IPS-18c (cell line): ENCODE measurements at regions not wholly inside any gene's neighbourhood (a gene's known extent, or its start where the extent isn't known, plus 50 kb on each side); places are given as distances from the start of the nearest gene placed in this dataset.
"Not testable (repeated sequence)": the region's sequence is repeated elsewhere in the genome, so short reads cannot be mapped to it uniquely, and the experiment has no call there.

Experiments used
- H3K4me3 ChIP-seq: 2 replicates; pipeline ENCODE4 v1.7.0; 2013; ENCODE audit warnings: low read depth, mild to moderate bottlenecking, low read length, moderate library complexity; ENCODE audit not compliant: insufficient read depth
- H3K9me3 ChIP-seq: one replicate; pipeline ENCODE4 v1.6.1; 2013; ENCODE audit warnings: mild to moderate bottlenecking, low read length, moderate library complexity; ENCODE audit not compliant: control insufficient read depth, insufficient read depth

DNA sequence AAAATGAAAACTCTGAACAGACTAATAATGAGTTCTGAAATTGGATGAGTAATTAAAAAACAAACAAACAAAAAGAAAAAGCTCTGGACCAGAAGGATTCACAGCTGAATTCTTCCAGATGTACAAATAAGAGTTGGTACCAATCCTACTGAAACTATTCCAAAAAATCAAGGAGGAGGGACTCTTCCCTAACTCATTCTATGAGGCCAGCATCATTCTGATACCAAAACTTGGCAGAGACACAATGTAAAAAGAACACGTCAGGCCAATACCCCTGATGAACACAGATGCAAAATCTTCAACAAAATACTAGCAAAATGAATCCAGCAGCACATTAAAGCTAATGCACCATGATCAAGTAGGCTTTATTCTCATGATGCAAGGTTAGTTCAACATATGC lies 183.9 kb upstream of the CNOT2 start:
- H3K4me3 ChIP-seq, result no peak overlapping the region
- H3K9me3 ChIP-seq, result no peaks in the 10 kb centered on the region

DNA sequence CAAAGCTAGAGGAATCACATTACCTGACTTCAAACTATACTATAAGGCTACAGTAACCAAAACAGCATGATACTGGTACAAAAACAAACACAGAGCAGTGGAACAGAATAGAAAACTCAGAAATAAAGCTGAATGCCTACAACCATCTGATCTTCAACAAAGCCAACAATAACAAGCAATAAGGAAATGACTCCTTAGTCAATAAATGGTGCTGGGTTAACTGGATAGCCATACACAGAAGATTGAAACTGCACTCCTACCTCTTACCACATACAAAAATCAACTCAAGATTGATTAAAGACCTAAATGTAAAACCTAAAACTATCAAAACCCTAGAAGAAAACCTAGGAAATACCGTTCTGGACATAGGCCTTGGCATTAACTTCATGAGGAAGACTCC lies 182.6 kb upstream of the CNOT2 start:
- Histone ChIP-seq H3K9me3 (no peaks in the 10 kb centered on the region), H3K4me3 (no peak overlapping the region)

DNA sequence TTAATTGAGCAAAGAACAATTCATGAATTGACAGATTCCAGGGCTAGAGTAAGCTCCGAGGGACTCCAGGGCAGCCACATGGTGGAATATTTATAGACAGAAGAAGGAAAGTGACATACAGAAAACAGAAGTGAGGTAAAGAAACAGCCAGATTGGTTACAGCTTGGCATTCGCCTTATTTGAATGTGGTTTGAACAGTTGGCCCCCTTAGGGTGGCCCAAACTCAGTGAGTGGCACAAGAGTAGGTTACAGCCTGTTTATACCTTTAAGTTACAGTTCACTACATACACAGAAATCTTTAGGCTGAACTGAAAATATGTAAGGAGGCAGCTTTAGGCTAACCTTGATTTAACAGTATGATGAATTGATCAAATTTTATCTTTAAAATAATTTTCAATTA lies 174.5 kb upstream of the CNOT2 start:
- H3K9me3 ChIP-seq, result no peaks in the 10 kb centered on the region
- no peak overlapping the region for H3K4me3 ChIP-seq

DNA sequence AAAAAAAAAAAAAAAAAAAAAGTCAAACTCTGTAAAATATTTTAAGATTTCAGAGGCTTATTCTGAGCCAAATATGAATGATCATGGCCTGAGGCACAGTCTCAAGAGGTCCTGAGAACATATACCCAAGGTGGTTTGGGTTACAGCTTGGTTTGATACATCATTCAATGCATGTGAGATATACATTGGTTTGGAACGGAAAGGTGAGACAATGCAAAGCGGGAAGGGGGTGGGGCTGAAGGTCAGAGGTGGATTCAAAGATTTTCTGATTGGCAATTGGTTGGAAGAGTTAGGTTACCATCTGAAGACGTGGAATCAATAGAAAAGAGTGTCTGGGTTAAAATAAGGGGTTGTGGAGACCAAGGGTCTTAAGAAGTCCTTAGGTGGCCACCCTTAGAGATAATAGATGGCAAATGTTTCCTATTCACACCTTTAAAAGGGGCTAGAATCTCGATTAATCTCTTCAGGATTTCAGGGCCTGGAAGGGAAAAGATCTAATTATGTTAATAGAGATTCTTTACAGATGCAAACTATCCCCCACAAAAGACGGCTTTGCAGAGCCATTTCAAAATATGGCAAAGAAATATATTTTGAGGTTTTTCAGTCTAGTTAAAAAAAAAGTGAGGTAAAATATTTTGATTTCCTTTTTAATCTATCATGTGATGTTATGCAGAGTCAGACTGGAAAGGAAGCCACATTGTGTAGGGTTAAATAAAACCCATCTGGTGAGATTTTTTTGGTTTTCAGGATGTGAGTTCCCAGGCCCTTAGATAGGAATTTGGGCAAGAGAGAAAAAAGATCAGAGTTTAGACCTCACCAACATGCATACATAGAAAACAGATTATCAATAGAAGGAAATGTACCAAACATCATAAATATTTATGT lies 173.8 kb upstream of the CNOT2 start:
- no peaks in the 10 kb centered on the region for H3K9me3 ChIP-seq
- no peak overlapping the region for H3K4me3 ChIP-seq

DNA sequence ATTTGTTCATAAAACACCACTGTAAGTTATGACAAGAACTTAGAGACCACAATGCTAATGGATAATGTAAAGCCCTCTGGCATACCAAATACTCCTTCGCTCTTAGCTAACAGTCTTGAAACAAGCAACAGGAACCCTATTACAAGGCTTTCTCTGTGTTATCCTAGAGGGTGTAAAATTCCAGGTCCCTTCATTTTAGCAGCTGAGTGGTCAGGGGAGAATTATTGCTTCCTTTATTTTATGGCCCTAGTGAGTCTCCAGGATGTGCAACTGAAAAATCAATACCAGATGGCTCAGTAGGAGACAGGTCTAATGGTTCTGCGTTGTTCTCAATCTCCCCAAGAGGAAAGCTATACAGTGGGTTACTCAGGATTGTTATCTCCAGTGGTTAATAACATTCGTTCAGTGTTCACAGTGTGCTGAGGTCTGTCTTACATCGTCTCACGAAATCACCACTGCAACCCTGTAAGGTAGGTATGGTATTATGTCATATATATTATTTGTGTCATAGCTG lies 172.7 kb upstream of the CNOT2 start:
- no peaks in the 10 kb centered on the region for H3K9me3 ChIP-seq
- H3K4me3 ChIP-seq, result no peak overlapping the region

DNA sequence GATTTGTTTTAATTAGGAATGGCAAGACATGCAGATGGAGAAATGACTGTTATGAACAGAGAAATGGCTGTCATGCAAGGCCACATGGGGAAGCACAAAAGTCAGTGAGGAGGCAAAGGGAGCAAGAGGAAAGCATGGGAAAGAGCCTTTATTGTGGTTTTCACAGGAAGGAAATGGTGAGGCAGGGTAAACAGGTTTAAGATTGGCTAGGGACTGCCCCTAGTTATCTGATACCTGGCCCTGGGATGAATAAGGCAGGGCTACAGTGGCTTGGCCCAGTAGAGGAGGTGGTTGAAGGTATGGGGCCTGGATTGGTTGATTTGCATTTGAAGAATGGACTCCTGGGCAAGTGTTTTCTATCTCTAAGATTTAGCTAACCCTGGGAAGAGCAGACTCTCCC lies 168.7 kb upstream of the CNOT2 start:
- no peak overlapping the region for H3K4me3 ChIP-seq

DNA sequence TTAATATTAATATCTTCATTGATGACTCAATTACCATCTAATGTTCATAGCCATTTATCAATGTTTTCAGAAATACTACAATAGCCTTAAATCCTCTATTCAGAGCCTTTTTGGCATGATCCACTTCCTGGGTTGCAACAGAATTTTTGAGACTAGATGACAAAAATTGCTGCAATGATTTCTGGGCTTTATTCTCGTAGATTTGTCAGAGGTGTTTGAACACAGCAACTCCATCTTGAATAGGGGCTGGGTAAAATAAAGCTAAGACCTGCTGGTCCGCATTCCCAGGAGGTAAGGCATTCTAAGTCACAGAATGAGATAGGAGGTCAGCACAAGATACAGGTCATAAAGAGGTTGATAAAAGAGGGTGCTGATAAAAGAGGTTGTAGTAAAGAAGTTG lies 165.8 kb upstream of the CNOT2 start:
- Histone ChIP-seq H3K4me3 (no peak overlapping the region), H3K9me3 (no peaks in the 10 kb centered on the region)

More for the DNA sequence above, 168.7 kb upstream of the CNOT2 start:
- no peaks in the 10 kb centered on the region for H3K9me3 ChIP-seq

DNA sequence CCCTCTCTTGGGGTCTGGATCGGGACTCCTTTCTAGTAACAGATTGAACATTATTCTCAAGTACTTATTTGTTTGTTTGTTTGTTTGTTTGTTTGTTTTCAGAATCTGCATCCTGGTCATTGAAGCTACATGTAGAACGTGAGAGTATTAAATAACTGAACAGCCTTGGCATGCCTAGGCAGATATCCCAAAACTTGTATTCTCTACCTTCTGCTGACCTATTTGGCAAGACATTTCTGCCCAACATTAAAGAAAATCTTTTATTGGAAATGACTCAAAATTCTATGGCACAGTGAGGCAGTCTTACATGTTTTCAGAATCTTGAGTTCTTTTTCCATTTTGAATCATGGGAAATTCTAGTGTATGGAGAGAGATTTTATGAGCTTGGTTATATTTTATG lies 165.1 kb upstream of the CNOT2 start:
- Histone ChIP-seq H3K9me3 (no peaks in the 10 kb centered on the region), H3K4me3 (no peak overlapping the region)

DNA sequence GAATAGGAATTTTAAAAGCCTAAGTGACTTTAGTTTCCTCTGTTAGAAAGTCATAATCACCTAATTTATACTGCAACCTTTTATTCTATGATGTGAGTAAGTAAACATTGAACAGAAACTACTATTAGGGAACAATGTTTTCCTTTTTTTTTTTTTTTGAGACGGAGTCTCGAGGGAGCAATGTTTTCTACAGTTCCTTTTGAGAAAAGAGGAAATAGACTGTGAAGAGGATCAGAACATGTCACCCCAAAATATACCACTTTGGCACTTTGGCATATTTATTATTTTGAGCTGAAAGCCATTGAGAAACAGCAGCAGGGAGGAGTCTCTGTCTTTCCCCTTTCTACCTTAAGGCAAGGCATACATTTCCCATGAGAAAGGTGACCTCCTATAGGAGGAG lies 162.7 kb upstream of the CNOT2 start:
- H3K4me3 ChIP-seq, result no peak overlapping the region
- H3K9me3 ChIP-seq, result no peaks in the 10 kb centered on the region

DNA sequence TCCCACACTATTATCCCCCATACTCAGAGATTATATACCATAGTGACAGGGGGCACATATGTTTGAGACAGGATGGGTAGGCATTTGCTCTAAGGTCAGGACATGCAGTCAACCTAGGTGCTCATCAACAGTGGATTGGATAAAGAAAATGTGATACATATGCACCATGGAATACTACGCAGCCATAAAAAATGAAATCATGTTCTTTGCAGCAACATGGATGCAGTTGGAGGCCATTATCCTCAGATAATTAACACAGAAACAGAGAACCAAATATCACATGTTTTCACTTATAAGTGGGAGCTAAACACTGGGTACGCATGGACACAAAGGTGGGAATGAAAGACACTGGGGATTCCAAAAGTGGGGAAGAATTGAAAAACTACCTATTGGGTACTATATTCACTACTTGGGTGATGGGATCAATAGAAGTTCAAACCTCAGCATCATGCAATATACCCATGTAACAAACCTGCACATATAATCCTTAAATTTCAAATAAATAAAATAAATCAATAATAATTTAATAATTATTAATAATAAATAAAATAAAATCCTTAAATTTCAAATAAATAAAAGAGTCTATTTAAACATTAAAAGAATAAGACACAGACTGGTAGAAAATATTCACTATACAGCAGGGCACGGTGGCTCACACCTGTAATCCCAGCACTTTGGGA lies 160.1 kb upstream of the CNOT2 start:
- Histone ChIP-seq H3K4me3 (no peak overlapping the region), H3K9me3 (no peaks in the 10 kb centered on the region)

DNA sequence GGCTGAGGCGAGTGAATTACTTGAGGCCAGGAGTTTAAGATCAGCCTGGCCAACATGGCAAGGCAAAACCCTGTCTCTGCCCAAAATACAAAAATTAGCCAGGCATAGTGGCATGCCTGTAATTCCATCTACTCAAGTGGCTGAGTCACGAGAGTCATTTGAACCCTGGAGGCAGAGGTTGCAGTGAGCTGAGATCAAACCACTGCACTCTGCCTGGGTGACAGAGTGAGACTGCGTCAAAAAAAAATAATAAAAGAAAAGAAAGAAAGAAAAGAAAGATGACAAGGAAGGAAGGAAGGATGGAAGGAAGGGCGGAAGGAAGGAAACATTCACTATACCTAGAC lies 159.6 kb upstream of the CNOT2 start:
- Histone ChIP-seq H3K4me3 (no peak overlapping the region), H3K9me3 (no peaks in the 10 kb centered on the region)

DNA sequence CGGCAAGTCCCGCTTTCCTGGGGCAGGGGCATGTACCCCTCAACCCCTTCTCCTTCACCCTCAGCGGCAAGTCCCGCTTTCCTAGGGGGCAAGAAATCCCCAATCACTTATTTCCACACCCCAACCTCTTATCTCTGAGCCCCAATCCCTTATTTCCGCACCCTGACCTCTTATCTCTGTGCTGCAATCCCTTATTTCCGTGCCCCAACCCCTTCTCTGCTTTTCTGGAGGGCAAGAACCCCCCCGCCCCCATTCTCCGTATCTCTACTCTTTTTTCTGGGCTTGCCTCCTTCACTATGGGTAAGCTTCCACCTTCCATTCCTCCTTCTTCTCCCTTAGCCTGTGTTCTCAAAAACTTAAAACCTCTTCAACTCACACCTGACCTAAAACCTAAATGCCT lies 156.9 kb upstream of the CNOT2 start:
- H3K4me3 ChIP-seq, H3K9me3 ChIP-seq: not testable (repeated sequence)

DNA sequence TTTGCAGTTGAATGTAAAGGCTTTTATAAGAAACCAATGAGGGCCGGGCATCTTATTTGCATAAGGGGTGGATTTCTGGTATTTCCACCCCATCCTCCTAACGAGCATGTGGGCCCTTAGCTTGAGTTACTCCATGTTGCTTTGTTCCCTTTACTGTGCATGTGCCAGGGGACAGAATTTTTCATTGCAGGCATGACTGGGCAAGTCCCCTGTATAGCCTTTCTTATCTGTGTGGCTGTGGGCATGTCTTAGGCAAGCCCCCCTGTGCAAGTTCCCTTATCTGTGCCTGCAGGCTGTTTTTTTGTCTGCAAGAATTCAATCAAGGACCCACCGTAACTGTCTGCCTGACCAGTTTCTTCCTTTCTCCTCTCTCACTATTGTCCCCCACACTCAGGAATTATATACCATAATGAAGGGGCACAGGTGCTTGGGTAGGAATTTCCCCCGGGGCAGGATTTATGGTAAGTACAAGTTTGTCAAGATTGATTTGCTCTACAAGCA lies 152.2 kb upstream of the CNOT2 start:
- H3K9me3 ChIP-seq, result no peaks in the 10 kb centered on the region
- H3K4me3 ChIP-seq, result no peak overlapping the region

DNA sequence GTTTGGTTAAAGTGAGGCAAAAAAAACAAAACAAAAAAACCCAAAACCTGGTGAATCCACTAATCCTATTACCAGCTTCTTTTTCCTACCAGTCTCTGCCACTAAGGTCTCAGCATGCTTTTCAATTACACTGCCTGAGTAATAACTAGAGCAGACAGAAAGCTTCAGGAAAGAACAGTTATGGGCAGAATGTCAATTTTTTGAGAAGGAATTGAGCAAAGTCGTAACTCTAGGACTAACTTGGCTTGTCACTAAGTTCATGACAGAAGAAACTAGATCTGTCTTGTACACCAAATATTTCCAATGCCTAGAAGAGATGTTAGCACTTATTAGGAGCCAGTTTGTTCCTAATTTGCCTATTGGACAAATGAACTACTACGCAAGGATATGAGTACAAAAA lies 148.8 kb upstream of the CNOT2 start:
- Histone ChIP-seq H3K4me3 (no peak overlapping the region), H3K9me3 (no peaks in the 10 kb centered on the region)

DNA sequence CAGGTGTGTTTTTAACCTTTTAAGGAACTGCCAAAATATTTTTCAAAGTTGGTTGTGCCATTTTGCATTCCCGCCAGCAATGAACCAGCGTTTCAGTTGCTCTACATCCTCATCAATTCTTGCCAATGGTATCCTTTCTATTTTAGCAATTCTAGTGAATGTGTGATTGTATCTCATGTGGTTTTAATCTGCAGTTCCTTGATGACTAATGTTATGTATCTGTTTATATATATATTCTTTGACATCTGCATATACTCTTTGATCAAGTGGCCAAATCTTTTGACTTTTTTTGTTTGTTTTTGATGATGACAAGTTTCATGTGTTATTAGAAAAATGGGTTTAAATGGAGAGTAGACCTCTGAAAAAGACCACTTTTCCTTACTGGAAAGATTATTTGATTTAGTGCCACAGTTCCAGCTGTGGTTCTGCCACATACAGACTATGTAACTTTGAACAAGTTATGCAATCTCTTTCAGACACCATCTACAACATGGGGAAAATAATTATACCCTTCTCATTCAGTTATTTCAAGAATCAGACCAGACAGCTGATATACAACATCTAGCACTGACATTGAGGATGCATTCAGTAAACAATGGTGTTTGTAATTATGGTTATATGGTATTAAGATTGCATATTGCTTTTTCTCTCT lies 146.3 kb upstream of the CNOT2 start:
- H3K4me3 ChIP-seq, result no peak overlapping the region

DNA sequence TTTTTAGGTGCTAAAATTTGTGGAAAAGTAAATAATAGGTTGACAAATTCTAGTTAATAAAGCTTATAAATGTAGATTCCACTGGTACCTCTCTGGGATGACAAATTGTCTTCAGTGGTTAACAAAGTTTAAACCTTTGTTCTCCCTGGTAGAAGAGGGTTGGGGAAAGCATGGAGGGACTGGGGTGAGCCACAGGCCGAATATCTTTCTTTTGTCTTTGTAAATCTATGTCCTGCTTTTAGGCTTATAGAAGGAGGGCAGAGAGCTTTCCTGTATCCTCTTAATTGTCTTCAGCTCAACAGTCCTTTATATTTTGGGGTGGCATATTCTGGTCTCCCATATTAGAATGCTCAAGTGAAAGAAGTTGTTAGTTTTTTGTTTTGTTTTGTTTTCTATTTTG lies 142.2 kb upstream of the CNOT2 start:
- H3K4me3 ChIP-seq, result no peak overlapping the region
- no peaks in the 10 kb centered on the region for H3K9me3 ChIP-seq

More for the DNA sequence above, 146.3 kb upstream of the CNOT2 start:
- no peaks in the 10 kb centered on the region for H3K9me3 ChIP-seq

DNA sequence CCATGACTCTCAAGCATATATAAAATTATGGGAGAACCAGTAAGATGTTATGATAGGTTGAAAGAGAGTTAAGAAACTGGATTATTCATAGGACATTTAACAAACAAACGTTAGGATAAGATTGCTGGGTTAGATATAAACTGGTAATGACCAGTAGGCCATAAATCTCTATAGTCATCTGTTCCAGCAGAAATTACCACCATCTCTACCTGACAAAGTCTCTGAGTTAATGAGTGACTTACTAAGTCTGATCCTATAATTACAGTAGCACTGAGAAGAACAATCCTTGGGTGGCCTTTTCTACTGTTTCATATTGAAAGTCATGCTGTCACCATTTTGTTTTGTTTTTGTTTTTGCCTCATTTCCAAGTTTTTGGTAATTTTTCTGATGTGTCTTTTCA lies 136.9 kb upstream of the CNOT2 start:
- Histone ChIP-seq H3K9me3 (no peaks in the 10 kb centered on the region), H3K4me3 (no peak overlapping the region)

DNA sequence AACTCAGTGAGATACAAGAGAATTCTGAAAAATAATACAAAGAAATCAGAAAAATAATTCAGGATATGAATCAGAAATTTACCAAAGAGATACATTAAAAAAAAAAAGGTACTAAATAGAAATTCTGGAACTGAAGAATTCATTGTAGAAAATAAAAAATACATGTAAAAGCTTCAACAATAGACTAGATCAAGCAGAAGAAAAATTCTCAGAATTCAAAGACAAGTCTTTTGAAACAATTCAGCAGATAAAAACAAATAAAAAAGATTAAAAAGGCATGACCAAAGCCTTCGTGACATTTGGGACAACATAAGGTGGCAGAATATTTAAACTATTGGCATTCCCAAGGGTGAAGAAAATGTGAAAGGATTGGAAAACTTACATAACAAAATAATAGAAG lies 133.1 kb upstream of the CNOT2 start:
- no peak overlapping the region for H3K4me3 ChIP-seq

More for the DNA sequence above, 133.1 kb upstream of the CNOT2 start:
- no peaks in the 10 kb centered on the region for H3K9me3 ChIP-seq
